ENCODE measurements at regions not wholly inside any gene's neighbourhood (a gene's known extent, or its start where the extent isn't known, plus 50 kb on each side); places are given as distances from the start of the nearest gene placed in this dataset.

GRCh38 chr9:23380821-23381220, 445.2 kb downstream of the ELAVL2 start:
- TF ChIP-seq CTCF (IDR thresholded peaks at IDR 0.05 in 4 of 5, conservative IDR thresholded peaks at IDR 0.05 in 1 of 5) = no peak
- TF ChIP-seq POLR2A (IDR thresholded peaks at IDR 0.05) = no peak

Measured in gastrocnemius medialis (tissue), 4 donors.